ENCODE measurements at regions not wholly inside any gene's neighbourhood (a gene's known extent, or its start where the extent isn't known, plus 50 kb on each side); places are given as distances from the start of the nearest gene placed in this dataset.
"Not testable (repeated sequence)": the region's sequence is repeated elsewhere in the genome, so short reads cannot be mapped to it uniquely, and the experiment has no call there.

GRCh38 chr2:105674401-105674800, 70.3 kb upstream of the NCK2 start:
- Mint-ChIP-seq H3K27me3 (peaks cover 19% of the 10 kb centered on the region), H3K36me3 (ENCODE audit: insufficient read depth) (peaks cover 3% of the 10 kb centered on the region), H3K4me1 (no peaks in the 10 kb centered on the region), H3K4me3 (no peak overlapping the region), H3K27ac (ENCODE audit: low read depth) (no peak overlapping the region), H3K9me3 (no peaks in the 10 kb centered on the region)
- no peak for DNase-seq (ENCODE audit: low spot score in 2 of 2)
- no peak for ATAC-seq (replicated peaks; ENCODE audit: extremely low read depth, poor library complexity, severe bottlenecking)

- DNase-seq (ENCODE audit: low spot score in 2 of 2) (no peak), ATAC-seq (replicated peaks; ENCODE audit: extremely low read depth, poor library complexity, severe bottlenecking) (no peak)
- Mint-ChIP-seq H3K4me3 (no peak overlapping the region), H3K4me1 (no peaks in the 10 kb centered on the region), H3K36me3 (ENCODE audit: insufficient read depth) (peaks cover 3% of the 10 kb centered on the region), H3K9me3 (peaks cover 6% of the 10 kb centered on the region), H3K27ac (ENCODE audit: low read depth) (no peak overlapping the region), H3K27me3 (no peaks in the 10 kb centered on the region)
These were observed 73.6 kb upstream of the NCK2 start for GRCh38 chr2:105671156-105671555.

GRCh38 chr2:105669384-105669891, 75.3 kb upstream of the NCK2 start:
- Mint-ChIP-seq H3K9me3 (peaks cover 6% of the 10 kb centered on the region), H3K27me3 (no peaks in the 10 kb centered on the region), H3K4me1 (no peaks in the 10 kb centered on the region), H3K27ac (ENCODE audit: low read depth) (no peak overlapping the region), H3K4me3 (no peak overlapping the region), H3K36me3 (ENCODE audit: insufficient read depth) (peaks cover 3% of the 10 kb centered on the region)
- DNase-seq (ENCODE audit: low spot score in 2 of 2) (no peak), ATAC-seq (replicated peaks; ENCODE audit: extremely low read depth, poor library complexity, severe bottlenecking) (no peak)

GRCh38 chr2:105665480-105665879, 79.2 kb upstream of the NCK2 start:
- H3K4me1 Mint-ChIP-seq, result no peaks in the 10 kb centered on the region
- ATAC-seq (replicated peaks; ENCODE audit: extremely low read depth, poor library complexity, severe bottlenecking), result no peak
- DNase-seq (ENCODE audit: low spot score in 2 of 2), result no peak
- H3K4me3 Mint-ChIP-seq, result no peak overlapping the region
- peaks cover 19% of the 10 kb centered on the region for H3K27me3 Mint-ChIP-seq
- peaks cover 3% of the 10 kb centered on the region for H3K36me3 Mint-ChIP-seq (ENCODE audit: insufficient read depth)
- no peak overlapping the region for H3K27ac Mint-ChIP-seq (ENCODE audit: low read depth)
- peaks cover 6% of the 10 kb centered on the region for H3K9me3 Mint-ChIP-seq

- Mint-ChIP-seq H3K4me3 (no peak overlapping the region), H3K36me3 (ENCODE audit: insufficient read depth) (no peaks in the 10 kb centered on the region), H3K27ac (ENCODE audit: low read depth) (no peak overlapping the region), H3K9me3 (no peaks in the 10 kb centered on the region), H3K27me3 (peaks cover 19% of the 10 kb centered on the region), H3K4me1 (no peaks in the 10 kb centered on the region)
- ATAC-seq (replicated peaks; ENCODE audit: extremely low read depth, poor library complexity, severe bottlenecking) (no peak), DNase-seq (ENCODE audit: low spot score in 2 of 2) (no peak)
These were observed 84.2 kb upstream of the NCK2 start for GRCh38 chr2:105660489-105660888.

GRCh38 chr2:105655723-105656606, 88.7 kb upstream of the NCK2 start:
- H3K27me3 Mint-ChIP-seq; H3K9me3 Mint-ChIP-seq; H3K27ac Mint-ChIP-seq (ENCODE audit: low read depth): not testable (repeated sequence)

GRCh38 chr2:105655244-105655643, 89.5 kb upstream of the NCK2 start:
- ATAC-seq (replicated peaks; ENCODE audit: extremely low read depth, poor library complexity, severe bottlenecking), result no peak
- no peak for DNase-seq (ENCODE audit: low spot score in 2 of 2)
- Mint-ChIP-seq H3K36me3 (ENCODE audit: insufficient read depth) (peaks cover 2% of the 10 kb centered on the region), H3K9me3 (no peaks in the 10 kb centered on the region), H3K27me3 (no peaks in the 10 kb centered on the region), H3K4me3 (no peak overlapping the region), H3K27ac (ENCODE audit: low read depth) (no peak overlapping the region), H3K4me1 (no peaks in the 10 kb centered on the region)

More at GRCh38 chr2:105655723-105656606, 88.7 kb upstream of the NCK2 start:
- not testable (repeated sequence) for ATAC-seq (replicated peaks; ENCODE audit: extremely low read depth, poor library complexity, severe bottlenecking); DNase-seq (ENCODE audit: low spot score in 2 of 2); H3K36me3 Mint-ChIP-seq (ENCODE audit: insufficient read depth); H3K4me3 Mint-ChIP-seq; H3K4me1 Mint-ChIP-seq

GRCh38 chr2:105654474-105655004, 90.2 kb upstream of the NCK2 start:
- Mint-ChIP-seq H3K27ac (ENCODE audit: low read depth) (no peak overlapping the region), H3K27me3 (no peaks in the 10 kb centered on the region), H3K4me1 (no peaks in the 10 kb centered on the region), H3K36me3 (ENCODE audit: insufficient read depth) (peaks cover 2% of the 10 kb centered on the region), H3K4me3 (no peak overlapping the region), H3K9me3 (no peaks in the 10 kb centered on the region)
- no peak for DNase-seq (ENCODE audit: low spot score in 2 of 2)
- ATAC-seq (replicated peaks; ENCODE audit: extremely low read depth, poor library complexity, severe bottlenecking), result no peak

GRCh38 chr2:105653302-105653701, 91.4 kb upstream of the NCK2 start:
- no peak overlapping the region for H3K27ac Mint-ChIP-seq (ENCODE audit: low read depth)
- H3K36me3 Mint-ChIP-seq (ENCODE audit: insufficient read depth), result peaks cover 2% of the 10 kb centered on the region
- no peaks in the 10 kb centered on the region for H3K4me1 Mint-ChIP-seq
- no peak overlapping the region for H3K4me3 Mint-ChIP-seq
- no peaks in the 10 kb centered on the region for H3K9me3 Mint-ChIP-seq
- no peaks in the 10 kb centered on the region for H3K27me3 Mint-ChIP-seq
- DNase-seq (ENCODE audit: low spot score in 2 of 2) (no peak), ATAC-seq (replicated peaks; ENCODE audit: extremely low read depth, poor library complexity, severe bottlenecking) (no peak)

GRCh38 chr2:105652014-105652796, 92.5 kb upstream of the NCK2 start:
- ATAC-seq (replicated peaks; ENCODE audit: extremely low read depth, poor library complexity, severe bottlenecking), result no peak
- Mint-ChIP-seq H3K27ac (ENCODE audit: low read depth) (no peak overlapping the region), H3K9me3 (no peaks in the 10 kb centered on the region), H3K36me3 (ENCODE audit: insufficient read depth) (peaks cover 2% of the 10 kb centered on the region), H3K4me1 (no peaks in the 10 kb centered on the region), H3K4me3 (no peak overlapping the region), H3K27me3 (peaks cover 6% of the 10 kb centered on the region)
- no peak for DNase-seq (ENCODE audit: low spot score in 2 of 2)

- H3K36me3 Mint-ChIP-seq (ENCODE audit: insufficient read depth), result peaks cover 2% of the 10 kb centered on the region
- no peaks in the 10 kb centered on the region for H3K4me1 Mint-ChIP-seq
- peaks cover 17% of the 10 kb centered on the region for H3K27me3 Mint-ChIP-seq
- H3K9me3 Mint-ChIP-seq, result no peaks in the 10 kb centered on the region
- no peak overlapping the region for H3K4me3 Mint-ChIP-seq
- no peak overlapping the region for H3K27ac Mint-ChIP-seq (ENCODE audit: low read depth)
- ATAC-seq (replicated peaks; ENCODE audit: extremely low read depth, poor library complexity, severe bottlenecking) (no peak), DNase-seq (ENCODE audit: low spot score in 2 of 2) (no peak)
These were observed 95.2 kb upstream of the NCK2 start for GRCh38 chr2:105649534-105649933.

- no peak overlapping the region for H3K27ac Mint-ChIP-seq (ENCODE audit: low read depth)
- H3K4me1 Mint-ChIP-seq, result no peaks in the 10 kb centered on the region
- no peak overlapping the region for H3K4me3 Mint-ChIP-seq
- no peak for ATAC-seq (replicated peaks; ENCODE audit: extremely low read depth, poor library complexity, severe bottlenecking)
- peaks cover 25% of the 10 kb centered on the region for H3K27me3 Mint-ChIP-seq
- no peak for DNase-seq (ENCODE audit: low spot score in 2 of 2)
- H3K36me3 Mint-ChIP-seq (ENCODE audit: insufficient read depth), result peaks cover 2% of the 10 kb centered on the region
- H3K9me3 Mint-ChIP-seq, result no peaks in the 10 kb centered on the region
These were observed 97.0 kb upstream of the NCK2 start for GRCh38 chr2:105647731-105648130.

- Mint-ChIP-seq H3K27me3 (peaks cover 32% of the 10 kb centered on the region), H3K36me3 (ENCODE audit: insufficient read depth) (no peaks in the 10 kb centered on the region), H3K4me1 (no peaks in the 10 kb centered on the region), H3K9me3 (no peaks in the 10 kb centered on the region), H3K27ac (ENCODE audit: low read depth) (no peak overlapping the region), H3K4me3 (no peak overlapping the region)
- ATAC-seq (replicated peaks; ENCODE audit: extremely low read depth, poor library complexity, severe bottlenecking), result no peak
- no peak for DNase-seq (ENCODE audit: low spot score in 2 of 2)
These were observed 98.0 kb upstream of the NCK2 start for GRCh38 chr2:105646774-105647076.
